WI38 (cell line): ENCODE measurements at regions not wholly inside any gene's neighbourhood (a gene's known extent, or its start where the extent isn't known, plus 50 kb on each side); places are given as distances from the start of the nearest gene placed in this dataset.

ENCODE experiments used
- H3K4me3 ChIP-seq: 2 replicates; pipeline ENCODE4 v1.5.1; 2011; ENCODE audit warnings: low read depth, mild to moderate bottlenecking, control low read depth, low read length
- TF ChIP-seq, protein P1 (sequence below): IDR thresholded peaks from 2 replicates; pipeline ENCODE4 v1.5.1; 2012; ENCODE audit warnings: low read depth, mild to moderate bottlenecking, control low read depth, low read length

GRCh38 chr4:35978551-35978950, 265.8 kb downstream of the ARAP2 start:
- no peak overlapping the region for H3K4me3 ChIP-seq
- TF ChIP-seq, protein P1, sequence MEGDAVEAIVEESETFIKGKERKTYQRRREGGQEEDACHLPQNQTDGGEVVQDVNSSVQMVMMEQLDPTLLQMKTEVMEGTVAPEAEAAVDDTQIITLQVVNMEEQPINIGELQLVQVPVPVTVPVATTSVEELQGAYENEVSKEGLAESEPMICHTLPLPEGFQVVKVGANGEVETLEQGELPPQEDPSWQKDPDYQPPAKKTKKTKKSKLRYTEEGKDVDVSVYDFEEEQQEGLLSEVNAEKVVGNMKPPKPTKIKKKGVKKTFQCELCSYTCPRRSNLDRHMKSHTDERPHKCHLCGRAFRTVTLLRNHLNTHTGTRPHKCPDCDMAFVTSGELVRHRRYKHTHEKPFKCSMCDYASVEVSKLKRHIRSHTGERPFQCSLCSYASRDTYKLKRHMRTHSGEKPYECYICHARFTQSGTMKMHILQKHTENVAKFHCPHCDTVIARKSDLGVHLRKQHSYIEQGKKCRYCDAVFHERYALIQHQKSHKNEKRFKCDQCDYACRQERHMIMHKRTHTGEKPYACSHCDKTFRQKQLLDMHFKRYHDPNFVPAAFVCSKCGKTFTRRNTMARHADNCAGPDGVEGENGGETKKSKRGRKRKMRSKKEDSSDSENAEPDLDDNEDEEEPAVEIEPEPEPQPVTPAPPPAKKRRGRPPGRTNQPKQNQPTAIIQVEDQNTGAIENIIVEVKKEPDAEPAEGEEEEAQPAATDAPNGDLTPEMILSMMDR, result no peak

DNA sequence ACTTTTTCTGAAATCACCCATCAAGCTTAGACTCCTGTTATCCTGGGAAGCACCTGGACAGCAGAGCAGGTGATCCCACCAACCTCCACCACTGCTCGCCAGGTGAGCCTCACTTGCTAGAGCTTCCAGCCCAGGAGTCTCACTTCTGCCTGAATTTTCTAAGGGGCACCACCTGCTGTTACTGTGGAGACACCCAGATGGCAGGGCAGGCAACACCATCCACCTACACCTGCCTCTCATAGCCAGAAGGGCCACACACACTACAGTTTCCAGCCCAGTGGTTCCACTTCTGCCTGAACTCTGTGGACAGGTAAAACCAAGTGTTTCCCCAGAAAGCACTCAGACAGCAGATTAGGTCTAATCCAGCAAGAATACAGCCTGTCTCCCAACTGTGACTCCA, 262.0 kb downstream of the ARAP2 start:
- TF ChIP-seq, protein P1, result no peak
- H3K4me3 ChIP-seq, result no peak overlapping the region

DNA sequence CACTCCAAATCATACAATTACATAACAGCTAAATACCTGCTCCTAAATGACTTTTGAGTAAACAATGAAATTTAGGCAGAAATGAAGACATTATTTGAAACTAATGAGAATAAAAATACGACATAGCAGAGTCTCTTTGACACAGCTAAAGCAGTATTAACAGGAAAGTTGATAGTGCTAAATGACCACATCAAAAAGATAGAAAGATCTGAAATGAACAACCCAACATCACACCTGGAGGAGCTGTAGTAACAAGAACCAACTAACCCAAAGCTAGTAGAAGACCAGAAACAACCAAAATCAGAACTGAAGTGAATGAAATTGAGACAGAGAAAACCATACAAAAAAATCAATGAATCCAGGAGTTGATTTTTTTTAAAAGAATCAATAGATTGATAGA, 257.8 kb downstream of the ARAP2 start:
- no peak overlapping the region for H3K4me3 ChIP-seq
- TF ChIP-seq, protein P1, result no peak

DNA sequence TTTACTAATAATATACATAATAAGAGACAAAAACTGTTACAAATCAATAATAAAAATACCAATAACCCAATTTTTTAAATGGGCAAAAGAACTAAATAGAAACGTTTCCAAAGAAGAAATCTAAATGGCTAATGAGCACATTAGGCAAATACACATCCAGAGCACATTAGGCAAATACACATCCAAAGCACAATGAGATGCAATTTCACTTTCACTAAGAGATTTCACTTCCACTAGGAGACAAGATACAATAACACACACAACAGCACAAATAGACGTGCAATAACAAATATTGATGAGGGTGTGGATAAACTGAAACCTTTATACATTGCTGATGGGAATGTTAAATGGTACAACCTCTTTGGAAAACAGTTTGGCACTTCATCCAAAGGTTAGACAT, 250.7 kb downstream of the ARAP2 start:
- TF ChIP-seq, protein P1, result no peak
- H3K4me3 ChIP-seq, result no peak overlapping the region

DNA sequence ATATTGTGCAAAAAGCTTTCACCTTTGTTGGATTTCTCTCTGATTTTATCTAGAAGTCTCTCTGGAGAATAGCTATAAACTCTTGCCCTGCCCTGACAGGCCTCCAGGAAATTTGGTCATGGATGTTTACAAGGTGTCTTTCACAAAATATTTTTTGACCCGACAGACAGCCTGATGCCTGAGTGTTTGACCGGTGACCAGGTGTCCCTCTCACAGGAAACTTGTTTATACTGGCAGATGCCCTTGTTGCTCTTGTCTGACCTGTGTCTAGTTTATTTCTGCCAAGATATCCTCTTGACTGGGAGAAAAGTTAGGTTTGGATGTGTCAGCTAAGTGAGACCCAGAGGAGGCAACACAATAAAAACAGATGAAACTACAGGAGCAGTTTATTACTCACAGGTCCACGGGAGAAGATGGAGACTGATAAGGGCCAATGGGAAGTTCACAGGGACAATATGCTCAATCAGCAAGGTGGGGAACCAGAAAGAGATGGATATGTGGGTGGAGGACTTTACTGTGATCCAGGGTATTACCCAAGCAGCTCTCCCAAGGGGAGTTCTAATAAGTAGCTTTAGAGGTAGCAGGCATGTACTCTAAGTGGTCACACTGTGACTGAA, 243.3 kb downstream of the ARAP2 start:
- TF ChIP-seq, protein P1, result no peak
- no peak overlapping the region for H3K4me3 ChIP-seq

- H3K4me3 ChIP-seq, result no peak overlapping the region
- TF ChIP-seq, protein P1, result no peak
Measured at GRCh38 chr4:36003051-36003450, 241.3 kb downstream of the ARAP2 start.

DNA sequence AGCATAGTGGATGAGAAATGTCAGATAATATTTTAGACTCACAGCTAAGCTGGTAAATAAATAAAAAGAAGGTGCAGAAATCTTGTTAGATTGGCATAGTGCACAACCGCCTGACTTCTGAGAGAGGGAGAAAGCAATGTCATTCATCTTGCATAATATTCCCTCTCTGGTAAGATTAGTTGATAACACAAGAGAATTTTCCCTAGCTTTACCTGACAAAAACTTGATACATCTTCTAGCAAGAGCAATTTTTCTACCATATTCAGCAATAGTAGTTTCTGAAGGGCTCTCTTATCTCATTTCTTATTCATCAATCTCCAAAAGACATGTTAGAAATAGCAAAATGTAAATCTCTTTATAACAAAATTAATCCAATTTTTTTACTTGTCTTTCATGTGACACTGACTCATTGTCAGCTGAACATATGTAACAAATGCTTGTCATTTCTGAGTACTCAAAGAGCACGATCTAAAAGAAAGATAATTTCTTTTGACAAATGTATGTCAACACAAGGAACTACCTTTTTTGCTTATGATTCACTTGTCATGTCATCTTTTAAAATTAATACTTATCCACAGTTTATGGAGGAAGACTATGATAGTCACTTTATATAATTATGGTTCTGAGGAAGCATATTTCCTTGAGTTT, 240.0 kb downstream of the ARAP2 start:
- TF ChIP-seq, protein P1, result no peak
- H3K4me3 ChIP-seq, result no peak overlapping the region
